ENCODE measurements at regions not wholly inside any gene's neighbourhood (a gene's known extent, or its start where the extent isn't known, plus 50 kb on each side); places are given as distances from the start of the nearest gene placed in this dataset.

DNA sequence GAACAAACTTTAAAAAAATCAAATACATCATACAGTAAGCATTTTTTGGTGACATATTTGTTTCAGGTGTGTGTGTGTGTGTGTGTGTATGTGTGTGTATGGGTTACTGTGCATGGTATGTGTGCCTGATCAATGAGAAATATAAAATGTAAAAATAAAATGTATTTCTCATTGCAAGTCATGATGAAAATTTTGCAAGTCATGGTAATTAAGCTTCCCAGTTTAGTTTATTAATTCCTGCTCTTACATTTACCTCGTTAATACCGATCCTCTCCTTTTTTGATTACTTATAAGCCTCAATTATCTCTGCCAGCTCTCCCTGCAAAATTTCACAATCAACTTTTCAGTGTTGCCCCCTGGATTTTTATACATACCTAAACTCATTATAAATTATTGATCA lies 114.6 kb upstream of the ADGRL3 start:
- DNase-seq = no peak

DNA sequence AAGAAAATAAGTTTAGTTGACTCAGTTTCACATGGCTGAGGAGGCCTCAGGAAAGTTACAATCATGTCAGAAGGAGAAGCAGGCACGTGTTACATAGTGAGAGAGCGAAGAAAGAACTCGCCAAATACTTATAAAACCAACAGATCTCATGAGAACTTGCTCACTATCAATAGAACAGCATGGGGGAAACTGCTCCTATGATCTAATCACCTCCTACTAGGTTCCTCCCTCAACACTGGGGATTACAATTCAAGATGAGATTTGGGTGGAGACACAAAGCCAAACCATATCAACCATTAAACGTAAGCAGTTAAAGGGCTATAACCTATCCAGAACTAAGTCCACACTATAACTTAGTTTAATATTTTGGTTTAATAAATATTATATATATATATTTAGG lies 113.8 kb upstream of the ADGRL3 start:
- DNase-seq = no peak

GRCh38 chr4:61086979-61087378 lies 113.1 kb upstream of the ADGRL3 start:
- no peak for DNase-seq

DNA sequence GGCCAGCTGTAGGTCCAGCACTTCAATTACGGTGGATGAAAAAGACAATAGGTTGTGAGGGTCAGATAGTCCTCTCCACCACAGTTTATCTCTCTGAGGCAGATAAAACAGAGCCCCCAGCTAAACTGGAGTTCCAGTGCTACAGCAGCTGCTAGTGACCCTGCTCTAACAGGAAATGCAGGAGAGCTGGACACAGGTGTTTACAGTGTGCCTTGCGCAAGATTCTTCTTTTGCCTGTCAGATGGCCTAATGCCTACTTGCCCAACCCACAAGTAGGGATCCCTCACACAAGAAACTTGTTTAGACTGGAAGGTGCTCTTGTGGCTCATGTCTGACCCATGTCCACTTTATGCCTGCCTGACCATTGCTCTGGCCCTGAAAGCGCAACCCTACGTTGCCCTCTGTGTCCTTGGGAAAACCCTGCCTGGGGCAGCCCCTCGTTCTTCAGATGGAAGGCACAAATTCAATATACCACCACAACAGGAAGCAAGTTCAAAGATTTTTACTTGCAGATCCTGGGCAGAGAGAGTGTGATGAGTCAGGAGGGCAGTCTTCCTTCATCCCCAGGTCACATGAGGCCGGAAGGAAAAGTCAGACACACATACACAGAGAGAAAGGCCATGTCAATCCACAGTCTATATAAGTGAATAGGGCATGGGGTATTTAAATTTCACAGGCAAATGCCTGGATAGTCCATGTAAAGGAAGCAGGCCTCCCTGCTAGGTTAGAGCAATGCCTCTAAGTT lies 105.1 kb upstream of the ADGRL3 start:
- no peak for DNase-seq

DNA sequence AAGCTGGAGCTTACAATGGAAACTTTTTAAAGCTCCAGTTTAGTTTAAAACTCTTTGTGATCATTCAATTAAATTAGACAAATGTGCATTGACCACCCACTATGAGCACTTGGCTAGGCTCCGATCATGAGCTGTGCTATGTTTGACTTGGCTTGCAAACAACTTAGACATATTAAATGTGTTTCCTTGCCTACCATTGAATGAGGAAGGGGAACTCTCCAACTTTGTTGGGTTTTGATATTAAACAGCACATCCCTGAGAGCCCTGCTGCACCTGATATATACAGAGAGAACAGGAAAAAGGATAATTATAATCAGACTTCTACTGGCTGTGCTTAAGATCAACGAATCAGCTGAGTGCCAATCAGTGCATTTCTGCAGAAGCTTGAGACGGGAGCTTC lies 71.4 kb upstream of the ADGRL3 start:
- no peak for DNase-seq

DNA sequence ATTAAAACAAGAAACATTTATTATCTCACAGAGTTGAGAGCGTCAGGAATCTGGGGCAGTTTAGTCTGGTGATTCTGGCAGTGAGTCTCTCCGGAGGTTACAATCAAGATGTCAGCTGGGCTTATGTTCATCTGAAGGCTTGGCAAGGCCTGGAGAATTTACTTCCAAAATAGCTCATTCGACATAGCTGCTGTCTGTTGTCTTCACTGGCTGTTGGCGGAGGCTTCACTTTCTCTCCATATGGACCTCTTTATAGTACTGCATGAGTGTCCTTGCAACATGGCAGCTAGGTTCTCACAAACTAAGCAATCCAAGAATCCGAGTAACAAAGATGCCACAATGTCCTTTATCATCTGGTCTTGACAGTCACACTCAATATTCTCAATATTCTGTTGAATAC lies 70.2 kb upstream of the ADGRL3 start:
- no peak for DNase-seq

- no peak for DNase-seq
Measured at GRCh38 chr4:61143461-61143860, 56.7 kb upstream of the ADGRL3 start.

GRCh38 chr4:61149278-61149677 lies 50.8 kb upstream of the ADGRL3 start:
- DNase-seq = no peak
